K562 (cell line): ENCODE measurements at regions not wholly inside any gene's neighbourhood (a gene's known extent, or its start where the extent isn't known, plus 50 kb on each side); places are given as distances from the start of the nearest gene placed in this dataset.

Source experiments
- CCAR2 ChIP-seq: fragments of 200-400 bp; formaldehyde crosslinking; IDR thresholded peaks from 2 replicates; pipeline ENCODE4 v1.6.1; 2017; ENCODE audit warnings: mild to moderate bottlenecking, low read depth, low read length
- FOXA3 ChIP-seq, 2 experiments: fragments of 450-650 bp in 1 of 2; sonication (generic) in 1 of 2; formaldehyde crosslinking; IDR thresholded peaks in 1 of 2; conservative IDR thresholded peaks in 1 of 2; 2 replicates each; pipeline versions ENCODE4 v1.4.0 to v1.8.0; 2020 to 2022; ENCODE audit warnings: mild to moderate bottlenecking in 2 of 2, missing genetic modification reagents in 1 of 2
- HMG20B ChIP-seq: fragments of 250-450 bp; sonication (Bioruptor Pico); IDR thresholded peaks from 2 replicates; pipeline ENCODE4 v1.5.0; 2021; ENCODE audit warnings: mild to moderate bottlenecking
- KAT8 ChIP-seq: fragments of 450-650 bp; IDR thresholded peaks from 2 replicates; pipeline ENCODE4 v1.6.1; 2016; ENCODE audit warnings: low read depth, mild to moderate bottlenecking
- KHSRP ChIP-seq: fragments of 450-650 bp; IDR thresholded peaks from 2 replicates; pipeline ENCODE4 v1.6.1; 2017
- L3MBTL2 ChIP-seq: fragments of 450-650 bp; IDR thresholded peaks from 2 replicates; pipeline ENCODE4 v1.6.1; 2016; ENCODE audit warnings: mild to moderate bottlenecking, moderate library complexity
- LEF1 ChIP-seq: fragments of 450-650 bp; IDR thresholded peaks from 2 replicates; pipeline ENCODE4 v1.6.1; 2016; ENCODE audit warnings: mild to moderate bottlenecking
- MEIS2 ChIP-seq: fragments of 450-650 bp; IDR thresholded peaks from 2 replicates; pipeline ENCODE4 v1.6.1; 2014; ENCODE audit warnings: mild to moderate bottlenecking; ENCODE audit not compliant: partially characterized antibody
- NCOR1 ChIP-seq: fragments of 450-650 bp; IDR thresholded peaks from 2 replicates; pipeline ENCODE4 v1.6.1; 2016; ENCODE audit warnings: mild to moderate bottlenecking, moderate library complexity
- NONO ChIP-seq, 2 experiments: fragments of 200-400 bp in 1 of 2; fragments of 450-650 bp in 1 of 2; formaldehyde crosslinking in 1 of 2; IDR thresholded peaks; 2 replicates each; pipeline ENCODE4 v1.6.1; 2017; ENCODE audit warnings: low read depth in 2 of 2, mild to moderate bottlenecking in 2 of 2, moderate library complexity in 2 of 2, low read length in 1 of 2
- PPARD ChIP-seq: fragments of 250-450 bp; sonication (Bioruptor Pico); IDR thresholded peaks from 2 replicates; pipeline ENCODE4 v1.8.0; 2022; ENCODE audit warnings: inconsistent platforms, mild to moderate bottlenecking, moderate library complexity
- RAD21 ChIP-seq, 2 experiments: fragments of 250-450 bp in 1 of 2; fragments of 450-650 bp in 1 of 2; sonication (Bioruptor Pico) in 1 of 2; formaldehyde crosslinking in 1 of 2; IDR thresholded peaks in 1 of 2; conservative IDR thresholded peaks in 1 of 2; 2 replicates each; pipeline versions ENCODE4 v1.4.0 to v1.8.0; 2020 to 2022; ENCODE audit warnings: mild to moderate bottlenecking in 2 of 2, moderate library complexity in 1 of 2
- RB1 ChIP-seq: fragments of 450-650 bp; IDR thresholded peaks from 2 replicates; pipeline ENCODE4 v1.6.1; 2017; ENCODE audit warnings: low read depth, mild to moderate bottlenecking
- SMARCB1 ChIP-seq: IDR thresholded peaks from 2 replicates; pipeline ENCODE4 v1.6.1; 2011; ENCODE audit warnings: improper control_type of control experiment, low read depth; ENCODE audit not compliant: insufficient read length
- SMC3 ChIP-seq: conservative IDR thresholded peaks from 2 replicates; pipeline ENCODE4 v1.6.1; 2011; ENCODE audit warnings: low read depth, low read length, improper control_type of control experiment; ENCODE audit not compliant: insufficient read depth
- SUPT5H ChIP-seq: fragments of 450-650 bp; IDR thresholded peaks from 2 replicates; pipeline ENCODE4 v1.6.1; 2016
- XRCC4 ChIP-seq: IDR thresholded peaks from one replicate; pipeline ENCODE4 v1.6.1; 2011; ENCODE audit not compliant: insufficient read depth, insufficient read length; ENCODE audit errors: extremely low read depth
- ZC3H4 ChIP-seq: sonication (generic); formaldehyde crosslinking; IDR thresholded peaks from 2 replicates; pipeline ENCODE4 v1.9.0; 2021; ENCODE audit warnings: missing genetic modification reagents, borderline replicate concordance
- TF ChIP-seq, protein P1 (sequence below): fragments of 450-650 bp; conservative IDR thresholded peaks from 2 replicates; pipeline ENCODE4 v1.6.1; 2016; ENCODE audit warnings: missing genetic modification characterization, low read depth, mild to moderate bottlenecking, missing compliant biosample characterization, moderate library complexity
- TF ChIP-seq, protein P2 (sequence below), 2 experiments: fragments of 450-650 bp; conservative IDR thresholded peaks; 2 replicates each; pipeline ENCODE4 v1.6.1; 2017; ENCODE audit warnings: mild to moderate bottlenecking in 2 of 2, moderate library complexity in 2 of 2
- TF ChIP-seq, protein P3 (sequence below): IDR thresholded peaks from 2 replicates; pipeline ENCODE4 v1.6.1; 2011; ENCODE audit not compliant: insufficient read length; ENCODE audit errors: extremely low read depth
- TF ChIP-seq, protein P4 (sequence below): fragments of 250-450 bp; sonication (Bioruptor Pico); IDR thresholded peaks from 2 replicates; pipeline ENCODE4 v1.5.0; 2021; ENCODE audit warnings: mild to moderate bottlenecking, moderate library complexity

DNA sequence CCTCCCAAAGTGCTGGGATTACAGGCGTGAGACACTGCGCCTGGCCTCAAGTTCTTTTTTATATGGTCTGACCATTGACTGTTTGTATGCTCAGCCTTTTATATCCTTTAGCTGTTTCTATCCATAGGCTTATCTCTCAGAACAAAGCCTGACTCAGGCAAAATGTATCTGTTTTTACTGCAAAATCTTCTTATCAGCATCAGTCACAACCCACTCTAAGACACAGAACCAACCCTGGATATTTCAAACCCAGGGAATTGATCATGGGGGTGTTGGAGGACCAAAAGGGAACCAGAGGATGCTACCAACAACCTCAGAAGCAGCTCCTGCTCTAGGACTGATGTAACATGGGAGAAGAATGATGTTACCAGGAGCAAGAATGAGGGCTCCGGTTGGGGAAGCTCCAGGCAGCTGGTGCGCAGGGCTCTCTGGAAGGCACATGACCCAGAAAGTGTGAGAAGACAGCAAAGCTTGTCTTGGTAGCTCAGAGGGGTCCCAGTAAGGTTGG lies 75.3 kb upstream of the NCK2 start (continued):
- TF ChIP-seq FOXA3 (CRISPR knock-in tag; conservative IDR thresholded peaks at IDR 0.05 in 1 of 2, IDR thresholded peaks at IDR 0.05 in 1 of 2) (no peak), HMG20B (CRISPR knock-in tag) (no peak), CCAR2 (no peak), RAD21 (CRISPR knock-in tag; conservative IDR thresholded peaks at IDR 0.05 in 1 of 2, IDR thresholded peaks at IDR 0.05 in 1 of 2) (no peak), KAT8 (no peak), SUPT5H (no peak), LEF1 (no peak), NCOR1 (peak; percentile 73), L3MBTL2 (peak; percentile 81), ZC3H4 (no peak), KHSRP (no peak), XRCC4 (no peak), MEIS2 (no peak), RB1 (no peak), NONO (IDR thresholded peaks at IDR 0.05; ENCODE audit: low read depth in 2 of 2, low read length in 1 of 2) (no peak), SMC3 (no peak), SMARCB1 (no peak), PPARD (CRISPR knock-in tag) (no peak)
- TF ChIP-seq, protein P1, sequence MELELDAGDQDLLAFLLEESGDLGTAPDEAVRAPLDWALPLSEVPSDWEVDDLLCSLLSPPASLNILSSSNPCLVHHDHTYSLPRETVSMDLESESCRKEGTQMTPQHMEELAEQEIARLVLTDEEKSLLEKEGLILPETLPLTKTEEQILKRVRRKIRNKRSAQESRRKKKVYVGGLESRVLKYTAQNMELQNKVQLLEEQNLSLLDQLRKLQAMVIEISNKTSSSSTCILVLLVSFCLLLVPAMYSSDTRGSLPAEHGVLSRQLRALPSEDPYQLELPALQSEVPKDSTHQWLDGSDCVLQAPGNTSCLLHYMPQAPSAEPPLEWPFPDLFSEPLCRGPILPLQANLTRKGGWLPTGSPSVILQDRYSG, result no peak; the same call in 1 of the 2 replicates
- TF ChIP-seq, protein P2, sequence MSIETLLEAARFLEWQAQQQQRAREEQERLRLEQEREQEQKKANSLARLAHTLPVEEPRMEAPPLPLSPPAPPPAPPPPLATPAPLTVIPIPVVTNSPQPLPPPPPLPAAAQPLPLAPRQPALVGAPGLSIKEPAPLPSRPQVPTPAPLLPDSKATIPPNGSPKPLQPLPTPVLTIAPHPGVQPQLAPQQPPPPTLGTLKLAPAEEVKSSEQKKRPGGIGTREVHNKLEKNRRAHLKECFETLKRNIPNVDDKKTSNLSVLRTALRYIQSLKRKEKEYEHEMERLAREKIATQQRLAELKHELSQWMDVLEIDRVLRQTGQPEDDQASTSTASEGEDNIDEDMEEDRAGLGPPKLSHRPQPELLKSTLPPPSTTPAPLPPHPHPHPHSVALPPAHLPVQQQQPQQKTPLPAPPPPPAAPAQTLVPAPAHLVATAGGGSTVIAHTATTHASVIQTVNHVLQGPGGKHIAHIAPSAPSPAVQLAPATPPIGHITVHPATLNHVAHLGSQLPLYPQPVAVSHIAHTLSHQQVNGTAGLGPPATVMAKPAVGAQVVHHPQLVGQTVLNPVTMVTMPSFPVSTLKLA (conservative IDR thresholded peaks at IDR 0.05), result no peak
- TF ChIP-seq, protein P3, sequence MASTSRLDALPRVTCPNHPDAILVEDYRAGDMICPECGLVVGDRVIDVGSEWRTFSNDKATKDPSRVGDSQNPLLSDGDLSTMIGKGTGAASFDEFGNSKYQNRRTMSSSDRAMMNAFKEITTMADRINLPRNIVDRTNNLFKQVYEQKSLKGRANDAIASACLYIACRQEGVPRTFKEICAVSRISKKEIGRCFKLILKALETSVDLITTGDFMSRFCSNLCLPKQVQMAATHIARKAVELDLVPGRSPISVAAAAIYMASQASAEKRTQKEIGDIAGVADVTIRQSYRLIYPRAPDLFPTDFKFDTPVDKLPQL, result no peak
- TF ChIP-seq, protein P4, sequence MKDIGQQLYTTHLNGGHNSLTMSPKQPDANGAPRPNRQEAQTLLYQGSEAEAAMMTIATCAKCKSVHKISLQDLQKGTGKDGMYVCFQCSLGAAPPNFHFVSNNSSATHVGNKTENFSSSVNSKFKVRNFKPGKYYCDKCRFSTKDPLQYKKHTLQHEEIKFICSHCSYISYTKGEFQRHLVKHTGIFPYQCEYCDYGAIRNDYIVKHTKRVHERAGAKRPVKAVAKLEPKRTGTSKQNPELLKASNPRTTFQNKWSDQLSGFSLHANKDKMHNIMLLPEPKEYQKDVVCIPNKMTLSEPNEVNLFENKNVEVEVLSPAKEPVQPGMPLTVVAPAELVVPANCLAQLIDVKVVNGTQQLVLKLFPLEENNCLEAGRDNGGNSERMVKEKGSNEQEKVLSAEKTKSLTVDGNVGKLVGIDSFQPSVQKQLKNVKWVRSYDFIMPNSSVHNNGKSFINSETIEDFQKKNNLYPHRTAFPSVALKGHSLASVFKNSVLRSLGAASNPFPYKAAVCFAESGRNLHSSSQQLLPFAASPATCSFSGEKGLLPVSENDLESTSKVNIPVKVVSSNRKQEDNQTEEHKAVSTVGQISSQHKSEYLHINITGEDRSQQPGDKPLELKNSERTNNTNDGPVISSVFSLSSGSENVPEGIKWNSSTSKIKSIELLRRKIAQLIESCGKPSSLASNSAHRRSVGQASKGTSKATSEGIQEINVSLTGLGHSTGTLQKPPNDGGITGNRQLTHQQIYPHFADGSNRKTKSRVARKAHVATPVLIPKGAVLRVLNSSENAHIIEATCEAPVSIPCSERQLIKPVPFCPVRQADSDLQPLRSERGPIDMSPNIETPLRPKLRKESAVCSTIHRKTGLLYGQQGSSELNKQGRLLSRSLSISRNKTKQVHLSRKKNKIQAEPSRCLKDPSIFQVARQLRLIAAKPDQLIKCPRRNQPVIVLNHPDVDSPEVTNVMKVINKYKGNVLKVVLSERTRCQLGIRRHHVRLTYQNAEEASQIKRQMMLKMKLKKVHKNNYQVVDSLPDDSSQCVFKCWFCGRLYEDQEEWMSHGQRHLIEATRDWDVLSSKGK, result no peak
